Mesenchymal stem cell (in vitro differentiated cells and primary cell): ENCODE measurements at regions not wholly inside any gene's neighbourhood (a gene's known extent, or its start where the extent isn't known, plus 50 kb on each side); places are given as distances from the start of the nearest gene placed in this dataset.

Experiments
- DNase-seq: peaks from one replicate; pipeline ENCODE4 v3.0.0-alpha.2; 2013
- H2AFZ ChIP-seq: one replicate; pipeline ENCODE4 v1.6.1; 2013; ENCODE audit warnings: low read depth, mild to moderate bottlenecking, control low read depth, inconsistent platforms, low read length, moderate library complexity
- H2AK5ac ChIP-seq: 2 replicates; pipeline ENCODE4 v1.6.1; 2013; ENCODE audit warnings: low read length, moderate library complexity, mild to moderate bottlenecking, inconsistent platforms; ENCODE audit not compliant: severe bottlenecking
- H2BK120ac ChIP-seq: one replicate; pipeline ENCODE4 v1.6.1; 2013; ENCODE audit warnings: low read depth, mild to moderate bottlenecking, inconsistent platforms, low read length, moderate library complexity
- H2BK12ac ChIP-seq, 2 experiments: one replicate each; pipeline ENCODE4 v1.6.1; 2013; ENCODE audit warnings: inconsistent platforms in 2 of 2, low read length in 2 of 2, mild to moderate bottlenecking in 2 of 2, moderate library complexity in 2 of 2, control low read depth in 1 of 2
- H2BK15ac ChIP-seq: one replicate; pipeline ENCODE4 v1.6.1; 2013; ENCODE audit warnings: mild to moderate bottlenecking, low read depth, inconsistent platforms; ENCODE audit not compliant: poor library complexity, severe bottlenecking
- H2BK5ac ChIP-seq: 2 replicates; pipeline ENCODE4 v1.6.1; 2013; ENCODE audit warnings: low read depth, mild to moderate bottlenecking, low read length, control low read depth, inconsistent platforms; ENCODE audit not compliant: poor library complexity, severe bottlenecking
- H3K14ac ChIP-seq, 2 experiments: one replicate each; pipeline ENCODE4 v1.6.1; 2013; ENCODE audit warnings: inconsistent platforms in 2 of 2, low read length in 2 of 2, control low read depth in 1 of 2, mild to moderate bottlenecking in 1 of 2, moderate library complexity in 1 of 2
- H3K18ac ChIP-seq, 2 experiments: one replicate each; pipeline ENCODE4 v1.6.1; 2013; ENCODE audit warnings: inconsistent platforms in 2 of 2, low read length in 2 of 2, control low read depth in 1 of 2, low read depth in 1 of 2, mild to moderate bottlenecking in 1 of 2
- H3K23ac ChIP-seq, 2 experiments: one replicate each; pipeline ENCODE4 v1.6.1; 2013; ENCODE audit warnings: inconsistent platforms in 2 of 2, low read length in 2 of 2, mild to moderate bottlenecking in 2 of 2, moderate library complexity in 2 of 2, control low read depth in 1 of 2
- H3K27ac ChIP-seq: 2 replicates; pipeline ENCODE4 v1.5.1; 2013; ENCODE audit warnings: mild to moderate bottlenecking, moderate library complexity, low read length, control low read depth, inconsistent platforms; ENCODE audit not compliant: poor library complexity, severe bottlenecking
- H3K27me3 ChIP-seq, 2 experiments: 2 replicates each; pipeline versions ENCODE4 v1.6.1 to v1.7.0; 2013; ENCODE audit warnings: low read length in 2 of 2, mild to moderate bottlenecking in 2 of 2, moderate library complexity in 2 of 2, control low read depth in 1 of 2, inconsistent platforms in 1 of 2; ENCODE audit not compliant: control insufficient read depth in 1 of 2, insufficient read depth in 1 of 2
- H3K36me3 ChIP-seq, 2 experiments: 2 replicates each; pipeline versions ENCODE4 v1.6.1 to v1.7.0; 2013; ENCODE audit warnings: low read length in 2 of 2, control low read depth in 1 of 2, inconsistent platforms in 1 of 2, low read depth in 1 of 2, mild to moderate bottlenecking in 1 of 2; ENCODE audit not compliant: insufficient read depth in 2 of 2, control insufficient read depth in 1 of 2
- H3K4ac ChIP-seq, 2 experiments: one replicate each; pipeline ENCODE4 v1.6.1; 2013; ENCODE audit warnings: inconsistent platforms in 2 of 2, low read length in 2 of 2, mild to moderate bottlenecking in 2 of 2, moderate library complexity in 2 of 2, control low read depth in 1 of 2, low read depth in 1 of 2
- H3K4me1 ChIP-seq: 2 replicates; pipeline ENCODE4 v1.6.1; 2013; ENCODE audit warnings: low read depth, low read length, control low read depth; ENCODE audit not compliant: control insufficient read depth, insufficient read depth
- H3K4me2 ChIP-seq: 2 replicates; pipeline ENCODE4 v1.6.1; 2013; ENCODE audit warnings: low read length, mild to moderate bottlenecking, inconsistent platforms; ENCODE audit not compliant: poor library complexity, severe bottlenecking
- H3K4me3 ChIP-seq, 2 experiments: 2 replicates each; pipeline versions ENCODE4 v1.5.1 to v1.7.0; 2013; ENCODE audit warnings: low read length in 2 of 2, mild to moderate bottlenecking in 2 of 2, control low read depth in 1 of 2, low read depth in 1 of 2; ENCODE audit not compliant: insufficient read depth in 1 of 2
- H3K79me1 ChIP-seq: replicated peaks from 2 replicates; pipeline ENCODE4 v1.6.1; 2013; ENCODE audit warnings: mild to moderate bottlenecking, control low read depth, low read length, inconsistent platforms; ENCODE audit not compliant: poor library complexity, severe bottlenecking
- H3K9ac ChIP-seq: 2 replicates; pipeline ENCODE4 v1.7.0; 2013; ENCODE audit warnings: mild to moderate bottlenecking, low read length, moderate library complexity
- H3K9me3 ChIP-seq: 2 replicates; pipeline ENCODE4 v1.7.0; 2013; ENCODE audit warnings: mild to moderate bottlenecking, low read length; ENCODE audit not compliant: control insufficient read depth
- H4K8ac ChIP-seq: one replicate; pipeline ENCODE4 v1.6.1; 2013; ENCODE audit warnings: inconsistent platforms, mild to moderate bottlenecking, low read length, moderate library complexity
- H4K91ac ChIP-seq: one replicate; pipeline ENCODE4 v1.6.1; 2013; ENCODE audit warnings: mild to moderate bottlenecking, low read length, inconsistent platforms
- WGBS: methylation state at CpG from one replicate; pipeline ENCODE4 v1.1.7; 2013; ENCODE audit warnings: mixed read lengths; 5-methylcytosine and 5-hydroxymethylcytosine counted together

- H3K27ac ChIP-seq, result no peak overlapping the region
- 96% methylated on average over 10 of the region's 11 CpGs for WGBS
- no peak for DNase-seq
- H3K27me3 ChIP-seq, result no peaks in the 10 kb centered on the region
- peak overlapping the region; percentile 53 for H3K9ac ChIP-seq
- H3K4me2 ChIP-seq, result no peak overlapping the region
- no peak overlapping the region for H3K23ac ChIP-seq
- no peak overlapping the region for H4K91ac ChIP-seq
- no peak overlapping the region for H4K8ac ChIP-seq
- H3K18ac ChIP-seq, result no peak overlapping the region
- no peak overlapping the region for H3K14ac ChIP-seq
- H3K4me1 ChIP-seq, result no peaks in the 10 kb centered on the region
- H3K9me3 ChIP-seq, result no peaks in the 10 kb centered on the region
- no peak overlapping the region for H2AFZ ChIP-seq
- peak overlapping the region in 1 of 2 experiments; percentile 31 for H2BK12ac ChIP-seq
- peak overlapping the region in 1 of 2 experiments; percentile 21 for H3K4me3 ChIP-seq
- H3K36me3 ChIP-seq, result no peaks in the 10 kb centered on the region
- H2BK15ac ChIP-seq, result no peak overlapping the region
- H2AK5ac ChIP-seq, result no peak overlapping the region
- no peak overlapping the region for H2BK120ac ChIP-seq
- no peak overlapping the region for H2BK5ac ChIP-seq
- no peak overlapping the region for H3K4ac ChIP-seq
- H3K79me1 ChIP-seq, result no peaks in the 10 kb centered on the region
Measured at GRCh38 chr2:64819774-64820688, 166.3 kb upstream of the SERTAD2 start.

- no peak overlapping the region for H2BK12ac ChIP-seq
- no peak overlapping the region for H3K9ac ChIP-seq
- H4K8ac ChIP-seq, result no peak overlapping the region
- H3K36me3 ChIP-seq, result no peaks in the 10 kb centered on the region
- H2AFZ ChIP-seq, result no peak overlapping the region
- no peak overlapping the region for H2BK15ac ChIP-seq
- H3K23ac ChIP-seq, result no peak overlapping the region
- H3K9me3 ChIP-seq, result no peaks in the 10 kb centered on the region
- no peak overlapping the region for H3K18ac ChIP-seq
- no peaks in the 10 kb centered on the region for H3K27me3 ChIP-seq
- no peak overlapping the region for H3K4me3 ChIP-seq
- no peak overlapping the region for H2BK120ac ChIP-seq
- H3K4me1 ChIP-seq, result no peaks in the 10 kb centered on the region
- H2AK5ac ChIP-seq, result no peak overlapping the region
- H3K27ac ChIP-seq, result no peak overlapping the region
- H3K4ac ChIP-seq, result no peak overlapping the region
- H3K4me2 ChIP-seq, result no peak overlapping the region
- H4K91ac ChIP-seq, result no peak overlapping the region
- H3K79me1 ChIP-seq, result no peaks in the 10 kb centered on the region
- WGBS, result 90% methylated on average over 1 of the region's 1 CpG
- H3K14ac ChIP-seq, result no peak overlapping the region
- DNase-seq, result no peak
- no peak overlapping the region for H2BK5ac ChIP-seq
Measured at GRCh38 chr2:64820901-64821300, 167.2 kb upstream of the SERTAD2 start.

GRCh38 chr2:64823794-64824193, 165.4 kb upstream of the SLC1A4 start:
- Histone ChIP-seq H3K27ac (no peak overlapping the region), H3K9me3 (no peaks in the 10 kb centered on the region), H3K27me3 (no peaks in the 10 kb centered on the region), H3K4me1 (no peaks in the 10 kb centered on the region), H2BK15ac (no peak overlapping the region), H4K91ac (no peak overlapping the region), H3K18ac (no peak overlapping the region), H3K14ac (no peak overlapping the region), H2BK120ac (no peak overlapping the region), H3K4me2 (no peak overlapping the region), H3K23ac (no peak overlapping the region), H3K4me3 (no peak overlapping the region), H3K79me1 (no peaks in the 10 kb centered on the region), H2AK5ac (no peak overlapping the region), H2BK12ac (peak overlapping the region in 1 of 2 experiments; percentile 6), H3K36me3 (no peaks in the 10 kb centered on the region), H2AFZ (no peak overlapping the region), H2BK5ac (no peak overlapping the region), H3K4ac (no peak overlapping the region), H4K8ac (no peak overlapping the region), H3K9ac (no peak overlapping the region)
- WGBS, result 46% methylated on average over 5 of the region's 5 CpGs
- no peak for DNase-seq

GRCh38 chr2:64825831-64826491, 163.2 kb upstream of the SLC1A4 start:
- Histone ChIP-seq H3K36me3 (no peaks in the 10 kb centered on the region), H3K23ac (no peak overlapping the region), H3K4ac (no peak overlapping the region), H2BK15ac (no peak overlapping the region), H3K27me3 (no peaks in the 10 kb centered on the region), H3K9me3 (no peaks in the 10 kb centered on the region), H3K9ac (no peak overlapping the region), H2BK120ac (no peak overlapping the region), H3K27ac (no peak overlapping the region), H2AFZ (no peak overlapping the region), H2BK12ac (no peak overlapping the region), H2AK5ac (no peak overlapping the region), H3K4me1 (peaks cover 1% of the 10 kb centered on the region), H3K4me2 (no peak overlapping the region), H3K14ac (no peak overlapping the region), H2BK5ac (no peak overlapping the region), H3K18ac (no peak overlapping the region), H3K79me1 (no peaks in the 10 kb centered on the region), H4K8ac (no peak overlapping the region), H4K91ac (no peak overlapping the region), H3K4me3 (no peak overlapping the region)
- no peak for DNase-seq
- WGBS, result 91% methylated on average over 2 of the region's 4 CpGs
